22Rv1 (cell line): ENCODE measurements at regions not wholly inside any gene's neighbourhood (a gene's known extent, or its start where the extent isn't known, plus 50 kb on each side); places are given as distances from the start of the nearest gene placed in this dataset.
"Not testable (repeated sequence)": the region's sequence is repeated elsewhere in the genome, so short reads cannot be mapped to it uniquely, and the experiment has no call there.

ENCODE experiments used
- H3K27ac ChIP-seq: fragments of 450-650 bp; 2 replicates; pipeline ENCODE4 v1.5.1; 2017
- CTCF ChIP-seq: fragments of 450-650 bp; IDR thresholded peaks from 2 replicates; pipeline ENCODE4 v1.5.1; 2017; ENCODE audit warnings: mild to moderate bottlenecking
- ZFX ChIP-seq: fragments of 450-650 bp; IDR thresholded peaks from 2 replicates; pipeline ENCODE4 v1.6.1; 2017; ENCODE audit warnings: antibody characterized with exemption, borderline replicate concordance

- TF ChIP-seq ZFX (no peak), CTCF (no peak)
- no peak overlapping the region for H3K27ac ChIP-seq
Measured at GRCh38 chr17:51472670-51473205, 212.4 kb downstream of the UTP18 start.

GRCh38 chr17:51474764-51475163 lies 214.4 kb downstream of the UTP18 start:
- H3K27ac ChIP-seq = no peak overlapping the region
- TF ChIP-seq CTCF (no peak), ZFX (no peak)

- TF ChIP-seq CTCF (no peak), ZFX (no peak)
- H3K27ac ChIP-seq = no peak overlapping the region
Measured at GRCh38 chr17:51475730-51476129, 215.4 kb downstream of the UTP18 start.

- TF ChIP-seq ZFX (no peak), CTCF (no peak)
- H3K27ac ChIP-seq = no peak overlapping the region
Measured at GRCh38 chr17:51479303-51479702, 219.0 kb downstream of the UTP18 start.

- no peak overlapping the region for H3K27ac ChIP-seq
- TF ChIP-seq CTCF (no peak), ZFX (no peak)
Measured at GRCh38 chr17:51481370-51481769, 221.0 kb downstream of the UTP18 start.

GRCh38 chr17:51482248-51482647 lies 221.9 kb downstream of the UTP18 start:
- not testable (repeated sequence) for H3K27ac ChIP-seq

GRCh38 chr17:51486091-51486490 lies 225.7 kb downstream of the UTP18 start:
- TF ChIP-seq ZFX (no peak), CTCF (no peak)
- H3K27ac ChIP-seq = no peak overlapping the region

- H3K27ac ChIP-seq = no peak overlapping the region
- TF ChIP-seq CTCF = no peak
- no peak for TF ChIP-seq ZFX
Measured at GRCh38 chr17:51486885-51487520, 226.7 kb downstream of the UTP18 start.
